ENCODE measurements at regions not wholly inside any gene's neighbourhood (a gene's known extent, or its start where the extent isn't known, plus 50 kb on each side); places are given as distances from the start of the nearest gene placed in this dataset.

DNA sequence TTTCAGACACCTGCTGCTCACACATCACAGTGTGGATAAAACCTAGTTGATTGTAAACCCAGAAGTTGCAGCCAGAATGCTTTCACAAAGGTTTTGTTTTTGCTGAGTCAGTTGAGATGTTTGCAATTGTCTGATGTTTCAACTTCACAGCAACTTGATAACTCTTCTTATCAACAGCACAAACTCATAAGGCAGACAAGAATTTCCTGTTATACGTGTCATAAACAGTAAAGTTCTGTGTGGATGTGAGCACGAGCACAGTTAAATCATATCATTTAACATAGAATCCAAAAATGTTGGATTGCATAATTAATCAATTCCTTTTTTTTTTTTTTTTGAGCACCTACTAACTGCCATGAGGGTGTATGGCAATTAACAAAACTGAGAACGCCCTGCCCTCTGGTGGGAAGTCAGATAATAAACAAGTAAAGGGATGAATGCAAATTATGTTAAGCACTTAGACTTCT is 512.2 kb downstream of the PDHA2 start:
- H3K9me3 ChIP-seq (ENCODE audit: control insufficient read depth in 1 of 2, low read length in 2 of 2), result no peaks in the 10 kb centered on the region
- Mint-ChIP-seq H3K4me1 (peaks cover 0 to 3% (median 0%) of the 10 kb centered on the region in 4 donors), H3K27ac (no peak overlapping the region), H3K9me3 (peaks cover 0 to 4% (median 0%) of the 10 kb centered on the region in 8 donors), H3K27me3 (no peaks in the 10 kb centered on the region), H3K36me3 (no peaks in the 10 kb centered on the region), H3K4me3 (no peak overlapping the region)
- ChIA-PET CTCF (ENCODE audit: partially characterized antibody) (no interaction called here), POLR2A (ENCODE audit: partially characterized antibody) (no interaction called here)
- H3K36me3 ChIP-seq (ENCODE audit: insufficient read depth, low read length), result no peaks in the 10 kb centered on the region
- no peaks in the 10 kb centered on the region for H3K4me1 ChIP-seq (ENCODE audit: insufficient read depth, low read length)
- DNase-seq, result no peak
- intact Hi-C loops (cut with micrococcal nuclease), result loop anchor here (5.0 kb wide), 1 partner anchor 1195 kb away; no protein-coding TSS in a partner anchor
- no peak overlapping the region for H3K27ac ChIP-seq (ENCODE audit: low read depth, low read length)
- H3K27me3 ChIP-seq (ENCODE audit: insufficient read depth, low read length), result no peaks in the 10 kb centered on the region
- no peak overlapping the region for H3K4me3 ChIP-seq (ENCODE audit: low read length in 2 of 2)

DNA sequence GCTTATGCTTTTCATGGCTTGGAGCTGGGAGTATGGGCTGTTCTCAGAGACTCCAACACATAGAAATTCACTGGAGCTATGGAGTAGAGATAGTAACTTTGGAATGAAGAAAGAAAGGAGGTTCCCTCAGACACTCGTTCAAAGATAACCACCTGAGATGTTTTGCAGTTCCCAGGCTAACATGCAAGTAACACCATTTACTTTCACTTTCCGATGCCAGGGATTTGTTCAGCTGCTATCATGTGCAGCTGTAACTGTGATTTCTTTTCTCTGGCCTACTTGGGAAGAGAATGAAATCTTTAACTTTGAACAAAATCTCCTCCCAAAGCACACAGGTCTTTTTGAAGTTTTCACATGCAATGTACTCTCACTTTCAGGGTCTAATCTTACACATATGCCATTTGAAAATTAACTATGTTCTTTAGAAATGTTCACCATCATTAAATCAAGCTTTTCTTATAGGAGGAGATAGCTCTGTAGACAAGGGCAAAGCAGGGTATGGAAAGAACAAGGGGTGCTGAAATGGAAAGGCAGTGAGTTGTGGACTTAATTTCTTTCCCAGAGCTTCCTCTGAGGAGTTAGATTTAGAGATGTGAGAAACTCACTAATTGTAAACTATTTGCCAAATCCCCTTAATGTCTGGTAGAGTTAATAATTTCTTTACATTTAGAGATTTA is 514.3 kb downstream of the PDHA2 start:
- no peaks in the 10 kb centered on the region for H3K9me3 ChIP-seq (ENCODE audit: control insufficient read depth in 1 of 2, low read length in 2 of 2)
- no peaks in the 10 kb centered on the region for H3K27me3 ChIP-seq (ENCODE audit: insufficient read depth, low read length)
- H3K4me3 ChIP-seq (ENCODE audit: low read length in 2 of 2), result no peak overlapping the region
- intact Hi-C loops (cut with micrococcal nuclease), result loop anchor here (5.0 kb wide), 1 partner anchor 1197 kb away; no protein-coding TSS in a partner anchor
- H3K36me3 ChIP-seq (ENCODE audit: insufficient read depth, low read length), result no peaks in the 10 kb centered on the region
- CTCF ChIA-PET (ENCODE audit: partially characterized antibody), result no interaction called here
- Mint-ChIP-seq H3K9me3 (peaks cover 0 to 4% (median 0%) of the 10 kb centered on the region in 8 donors), H3K27me3 (no peaks in the 10 kb centered on the region), H3K4me3 (no peak overlapping the region), H3K36me3 (no peaks in the 10 kb centered on the region), H3K4me1 (peaks cover 0 to 3% (median 0%) of the 10 kb centered on the region in 4 donors), H3K27ac (no peak overlapping the region)
- no peaks in the 10 kb centered on the region for H3K4me1 ChIP-seq (ENCODE audit: insufficient read depth, low read length)
- H3K27ac ChIP-seq (ENCODE audit: low read depth, low read length), result no peak overlapping the region
- POLR2A ChIA-PET (ENCODE audit: partially characterized antibody), result no interaction called here
- no peak for DNase-seq

GRCh38 chr4:96355414-96355813 is 515.5 kb downstream of the PDHA2 start:
- Mint-ChIP-seq H3K36me3 (no peaks in the 10 kb centered on the region), H3K9me3 (peaks cover 0 to 1% (median 0%) of the 10 kb centered on the region in 8 donors), H3K4me1 (peaks cover 0 to 3% (median 0%) of the 10 kb centered on the region in 4 donors), H3K27ac (no peak overlapping the region), H3K27me3 (no peaks in the 10 kb centered on the region), H3K4me3 (no peak overlapping the region)
- intact Hi-C loops (cut with micrococcal nuclease), result no loop called here
- Histone ChIP-seq H3K27me3 (ENCODE audit: insufficient read depth, low read length) (no peaks in the 10 kb centered on the region), H3K9me3 (ENCODE audit: control insufficient read depth in 1 of 2, low read length in 2 of 2) (no peaks in the 10 kb centered on the region), H3K4me3 (ENCODE audit: low read length in 2 of 2) (no peak overlapping the region), H3K36me3 (ENCODE audit: insufficient read depth, low read length) (no peaks in the 10 kb centered on the region), H3K4me1 (ENCODE audit: insufficient read depth, low read length) (no peaks in the 10 kb centered on the region), H3K27ac (ENCODE audit: low read depth, low read length) (no peak overlapping the region)
- POLR2A ChIA-PET (ENCODE audit: partially characterized antibody), result no interaction called here
- no peak for DNase-seq
- CTCF ChIA-PET (ENCODE audit: partially characterized antibody), result no interaction called here

DNA sequence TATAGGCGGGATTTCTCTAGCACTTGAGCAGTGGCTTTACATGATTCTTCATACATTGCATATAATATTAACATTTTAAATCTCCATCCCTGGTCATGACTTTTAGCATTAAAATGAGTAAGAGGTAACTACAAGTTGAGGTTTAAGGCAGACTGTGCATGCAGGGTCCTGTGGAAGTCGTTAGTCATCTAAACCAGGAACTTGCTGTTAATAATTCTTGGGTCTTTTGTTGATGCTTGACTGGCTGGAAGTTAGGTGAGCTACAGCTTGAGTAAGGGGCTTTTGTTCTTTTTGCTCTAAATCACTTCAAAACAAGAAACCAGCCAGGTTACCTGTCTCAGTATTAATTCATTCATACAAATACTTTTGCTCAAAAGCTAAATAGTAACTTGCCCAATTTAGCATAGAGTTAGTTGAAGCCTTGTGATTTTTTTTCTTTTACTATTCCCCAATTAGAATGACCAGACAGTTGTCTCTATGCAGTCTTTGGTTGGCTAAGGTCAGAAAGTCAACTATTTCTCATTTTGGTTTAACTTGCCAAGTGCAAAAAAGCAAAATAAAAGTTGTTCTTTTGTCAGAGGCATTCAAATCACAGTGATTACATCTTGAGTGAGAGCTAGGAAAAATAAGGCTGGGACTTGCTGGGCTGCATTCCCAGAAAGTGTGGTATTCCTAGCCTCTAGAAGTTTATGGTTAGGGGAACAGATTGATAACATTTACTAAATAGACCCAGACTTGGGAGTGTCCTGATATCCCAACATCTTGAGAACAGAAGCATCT is 516.9 kb downstream of the PDHA2 start:
- no peak for DNase-seq
- no peaks in the 10 kb centered on the region for H3K36me3 Mint-ChIP-seq
- peaks cover 0 to 1% (median 0%) of the 10 kb centered on the region in 8 donors for H3K9me3 Mint-ChIP-seq
- intact Hi-C loops (cut with micrococcal nuclease), result no loop called here
- Histone ChIP-seq H3K27ac (ENCODE audit: low read depth, low read length) (no peak overlapping the region), H3K9me3 (ENCODE audit: control insufficient read depth in 1 of 2, low read length in 2 of 2) (no peaks in the 10 kb centered on the region), H3K4me3 (ENCODE audit: low read length in 2 of 2) (no peak overlapping the region), H3K27me3 (ENCODE audit: insufficient read depth, low read length) (no peaks in the 10 kb centered on the region), H3K4me1 (ENCODE audit: insufficient read depth, low read length) (no peaks in the 10 kb centered on the region), H3K36me3 (ENCODE audit: insufficient read depth, low read length) (no peaks in the 10 kb centered on the region)
- H3K4me3 Mint-ChIP-seq, result no peak overlapping the region
- ChIA-PET CTCF (ENCODE audit: partially characterized antibody) (no interaction called here), POLR2A (ENCODE audit: partially characterized antibody) (no interaction called here)
- H3K27ac Mint-ChIP-seq, result no peak overlapping the region
- H3K27me3 Mint-ChIP-seq, result no peaks in the 10 kb centered on the region
- peaks cover 0 to 3% (median 0%) of the 10 kb centered on the region in 4 donors for H3K4me1 Mint-ChIP-seq

DNA sequence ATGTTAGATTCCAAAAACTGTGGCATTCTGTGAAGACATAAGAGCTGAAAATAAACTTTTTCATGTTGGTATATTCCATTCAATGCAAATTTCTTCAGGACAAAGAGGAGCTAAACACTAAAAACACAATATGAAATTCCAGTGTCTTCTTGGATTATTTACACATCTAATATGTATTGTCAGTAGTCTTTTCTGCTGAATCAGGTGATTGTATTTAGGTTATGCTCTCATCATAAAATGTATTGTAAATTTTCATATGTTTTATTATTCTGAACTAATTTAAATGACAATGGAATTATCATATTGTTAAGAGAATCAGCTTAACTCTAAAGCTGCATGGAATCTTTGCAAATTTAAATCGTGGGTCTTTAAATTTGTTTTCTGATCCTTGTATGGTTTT is 526.7 kb downstream of the PDHA2 start:
- Histone ChIP-seq H3K27ac (ENCODE audit: low read depth, low read length) (no peak overlapping the region), H3K9me3 (ENCODE audit: control insufficient read depth in 1 of 2, low read length in 2 of 2) (no peaks in the 10 kb centered on the region), H3K27me3 (ENCODE audit: insufficient read depth, low read length) (no peaks in the 10 kb centered on the region), H3K4me3 (ENCODE audit: low read length in 2 of 2) (no peak overlapping the region), H3K36me3 (ENCODE audit: insufficient read depth, low read length) (no peaks in the 10 kb centered on the region), H3K4me1 (ENCODE audit: insufficient read depth, low read length) (no peaks in the 10 kb centered on the region)
- intact Hi-C loops (cut with micrococcal nuclease), result no loop called here
- ChIA-PET CTCF (ENCODE audit: partially characterized antibody) (no interaction called here), POLR2A (ENCODE audit: partially characterized antibody) (no interaction called here)
- Mint-ChIP-seq H3K4me1 (no peaks in the 10 kb centered on the region), H3K9me3 (peaks cover 0 to 21% (median 3%) of the 10 kb centered on the region in 8 donors), H3K36me3 (no peaks in the 10 kb centered on the region), H3K27ac (no peak overlapping the region), H3K27me3 (no peaks in the 10 kb centered on the region), H3K4me3 (no peak overlapping the region)
- no peak for DNase-seq

DNA sequence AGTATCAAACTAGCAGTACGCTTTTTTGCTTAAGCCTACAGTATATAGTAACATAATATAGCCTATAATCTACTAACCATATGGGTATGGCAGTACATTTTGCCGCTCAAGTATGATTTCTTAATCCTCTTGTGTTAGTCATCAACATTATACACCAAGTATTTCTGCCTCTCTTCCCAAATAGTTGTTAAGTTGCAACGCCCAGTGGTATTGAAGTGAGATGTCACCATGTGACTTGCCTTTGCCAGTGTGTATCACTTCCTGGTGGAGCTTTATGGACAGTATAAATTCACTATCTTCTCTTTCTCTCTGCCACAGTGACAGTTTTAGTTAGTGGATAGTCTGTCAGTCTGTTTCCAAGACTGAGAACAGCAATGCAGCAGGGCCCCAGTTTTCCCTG is 535.5 kb downstream of the PDHA2 start:
- POLR2A ChIA-PET (ENCODE audit: partially characterized antibody), result no interaction called here
- Mint-ChIP-seq H3K27ac (no peak overlapping the region), H3K4me3 (no peak overlapping the region), H3K4me1 (no peaks in the 10 kb centered on the region), H3K9me3 (peaks cover 0 to 8% (median 5%) of the 10 kb centered on the region in 8 donors), H3K36me3 (no peaks in the 10 kb centered on the region), H3K27me3 (no peaks in the 10 kb centered on the region)
- no peak overlapping the region for H3K4me3 ChIP-seq (ENCODE audit: low read length in 2 of 2)
- intact Hi-C loops (cut with micrococcal nuclease), result no loop called here
- H3K27me3 ChIP-seq (ENCODE audit: insufficient read depth, low read length), result no peaks in the 10 kb centered on the region
- no peak overlapping the region for H3K27ac ChIP-seq (ENCODE audit: low read depth, low read length)
- no peaks in the 10 kb centered on the region for H3K36me3 ChIP-seq (ENCODE audit: insufficient read depth, low read length)
- no peaks in the 10 kb centered on the region for H3K9me3 ChIP-seq (ENCODE audit: control insufficient read depth in 1 of 2, low read length in 2 of 2)
- DNase-seq, result no peak
- CTCF ChIA-PET (ENCODE audit: partially characterized antibody), result no interaction called here
- no peaks in the 10 kb centered on the region for H3K4me1 ChIP-seq (ENCODE audit: insufficient read depth, low read length)

GRCh38 chr4:96379524-96379923 is 539.6 kb downstream of the PDHA2 start:
- Histone ChIP-seq H3K4me3 (ENCODE audit: low read length in 2 of 2) (no peak overlapping the region), H3K36me3 (ENCODE audit: insufficient read depth, low read length) (no peaks in the 10 kb centered on the region), H3K27me3 (ENCODE audit: insufficient read depth, low read length) (no peaks in the 10 kb centered on the region), H3K4me1 (ENCODE audit: insufficient read depth, low read length) (no peaks in the 10 kb centered on the region), H3K9me3 (ENCODE audit: control insufficient read depth in 1 of 2, low read length in 2 of 2) (no peaks in the 10 kb centered on the region), H3K27ac (ENCODE audit: low read depth, low read length) (no peak overlapping the region)
- Mint-ChIP-seq H3K27ac (no peak overlapping the region), H3K4me1 (no peaks in the 10 kb centered on the region), H3K4me3 (no peak overlapping the region), H3K27me3 (no peaks in the 10 kb centered on the region), H3K9me3 (peaks cover 0 to 2% (median 0%) of the 10 kb centered on the region in 8 donors), H3K36me3 (no peaks in the 10 kb centered on the region)
- POLR2A ChIA-PET (ENCODE audit: partially characterized antibody), result no interaction called here
- DNase-seq, result no peak
- intact Hi-C loops (cut with micrococcal nuclease), result no loop called here
- CTCF ChIA-PET (ENCODE audit: partially characterized antibody), result no interaction called here

Measured in CD4-positive, alpha-beta memory T cell (primary cell).